ENCODE measurements at regions not wholly inside any gene's neighbourhood (a gene's known extent, or its start where the extent isn't known, plus 50 kb on each side); places are given as distances from the start of the nearest gene placed in this dataset.

- TF ChIP-seq GABPA (IDR thresholded peaks at IDR 0.05; ENCODE audit: low read depth) (no peak), REST (IDR thresholded peaks at IDR 0.05; ENCODE audit: insufficient replicate concordance, low read depth) (no peak), SPI1 (IDR thresholded peaks at IDR 0.05; ENCODE audit: borderline replicate concordance, low read depth) (no peak), CTCF (IDR thresholded peaks at IDR 0.05; ENCODE audit: insufficient read depth, low read length) (no peak), POLR2AphosphoS5 (IDR thresholded peaks at IDR 0.05; ENCODE audit: low read depth) (no peak)
- Histone ChIP-seq H3K27ac (replicated peaks) (no peak overlapping the region), H3K4me3 (replicated peaks; ENCODE audit: insufficient read depth, low read length) (no peak overlapping the region), H3K27me3 (ENCODE audit: insufficient read depth, poor library complexity, severe bottlenecking) (no peaks in the 10 kb centered on the region)
- DNase-seq (ENCODE audit: low read depth in 1 of 2, low spot score in 1 of 2), result no peak
Measured at GRCh38 chr4:89561048-89561447, 253.4 kb upstream of the GPRIN3 start.

- no peak overlapping the region for H3K4me3 ChIP-seq (replicated peaks; ENCODE audit: insufficient read depth, low read length)
- no peak overlapping the region for H3K27ac ChIP-seq (replicated peaks)
- DNase-seq (ENCODE audit: low read depth in 1 of 2, low spot score in 1 of 2), result no peak
- no peaks in the 10 kb centered on the region for H3K27me3 ChIP-seq (ENCODE audit: insufficient read depth, poor library complexity, severe bottlenecking)
- TF ChIP-seq REST (IDR thresholded peaks at IDR 0.05; ENCODE audit: insufficient replicate concordance, low read depth) (no peak), SPI1 (IDR thresholded peaks at IDR 0.05; ENCODE audit: borderline replicate concordance, low read depth) (no peak), GABPA (IDR thresholded peaks at IDR 0.05; ENCODE audit: low read depth) (no peak), POLR2AphosphoS5 (IDR thresholded peaks at IDR 0.05; ENCODE audit: low read depth) (no peak), CTCF (IDR thresholded peaks at IDR 0.05; ENCODE audit: insufficient read depth, low read length) (no peak)
Measured at GRCh38 chr4:89558147-89558546, 250.5 kb upstream of the GPRIN3 start.

GRCh38 chr4:89556601-89557305, 249.2 kb upstream of the GPRIN3 start:
- H3K4me3 ChIP-seq (replicated peaks; ENCODE audit: insufficient read depth, low read length), result no peak overlapping the region
- H3K27me3 ChIP-seq (ENCODE audit: insufficient read depth, poor library complexity, severe bottlenecking), result no peaks in the 10 kb centered on the region
- no peak for DNase-seq (ENCODE audit: low read depth in 1 of 2, low spot score in 1 of 2)
- TF ChIP-seq CTCF (IDR thresholded peaks at IDR 0.05; ENCODE audit: insufficient read depth, low read length), result no peak
- no peak for TF ChIP-seq REST (IDR thresholded peaks at IDR 0.05; ENCODE audit: insufficient replicate concordance, low read depth)
- TF ChIP-seq POLR2AphosphoS5 (IDR thresholded peaks at IDR 0.05; ENCODE audit: low read depth), result no peak
- TF ChIP-seq SPI1 (IDR thresholded peaks at IDR 0.05; ENCODE audit: borderline replicate concordance, low read depth), result no peak
- no peak for TF ChIP-seq GABPA (IDR thresholded peaks at IDR 0.05; ENCODE audit: low read depth)
- H3K27ac ChIP-seq (replicated peaks), result no peak overlapping the region

Measured in HL-60 (cell line).